HG03175 (cell line): ENCODE measurements at regions not wholly inside any gene's neighbourhood (a gene's known extent, or its start where the extent isn't known, plus 50 kb on each side); places are given as distances from the start of the nearest gene placed in this dataset.
"Not testable (repeated sequence)": the region's sequence is repeated elsewhere in the genome, so short reads cannot be mapped to it uniquely, and the experiment has no call there.

Source experiments
- ATAC-seq: cut with Tn5 transposase; IDR thresholded peaks from one replicate; pipeline ENCODE4 v1.9.1; 2021; ENCODE audit warnings: mild to moderate bottlenecking, moderate library complexity; ENCODE audit not compliant: unreplicated experiment

GRCh38 chrX:115840729-115841409, 279.9 kb downstream of the PLS3 start:
- not testable (repeated sequence) for ATAC-seq

DNA sequence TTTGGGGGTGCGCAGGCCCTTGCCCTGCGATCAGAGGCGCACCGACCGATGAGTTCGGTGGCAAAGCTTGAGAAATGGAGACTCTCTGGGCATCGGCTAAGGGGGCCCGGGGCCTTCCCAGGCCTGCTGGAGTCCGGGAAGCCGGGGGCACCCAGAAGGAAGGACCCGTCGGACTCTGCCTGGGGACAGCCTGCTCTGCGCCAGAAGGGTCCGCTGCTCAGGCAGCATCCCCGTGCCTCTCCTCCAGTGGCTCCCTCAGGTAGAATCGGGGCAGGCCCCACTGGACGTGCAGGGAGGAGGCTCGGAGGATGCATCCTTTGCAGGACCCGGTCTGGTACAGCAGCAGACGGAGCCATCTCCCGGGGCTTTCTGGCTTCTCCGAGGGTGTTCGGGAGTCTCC, 290.0 kb downstream of the PLS3 start:
- not testable (repeated sequence) for ATAC-seq

DNA sequence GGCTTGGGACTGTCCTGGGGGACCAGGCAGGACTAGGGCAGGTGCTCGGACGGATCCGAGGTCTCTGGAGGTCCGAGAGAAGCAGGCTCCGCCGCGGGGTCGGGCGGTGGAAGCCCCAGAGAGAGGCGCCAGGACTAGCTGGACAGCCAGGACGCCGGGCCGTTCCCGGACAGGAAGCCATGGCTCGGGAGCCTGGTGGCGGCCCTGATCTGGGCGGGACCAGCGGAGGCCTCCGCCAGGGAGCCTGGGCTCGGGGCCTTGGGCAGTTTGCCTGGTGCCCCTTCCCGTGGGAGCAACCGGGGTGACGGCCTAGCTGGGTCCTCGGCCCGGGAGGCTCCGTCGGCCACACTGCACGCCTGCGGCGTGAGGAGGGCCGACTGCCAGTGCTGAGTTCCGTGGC, 292.3 kb downstream of the PLS3 start:
- not testable (repeated sequence) for ATAC-seq

GRCh38 chrX:115881170-115881569, 289.4 kb upstream of the AGTR2 start:
- not testable (repeated sequence) for ATAC-seq

DNA sequence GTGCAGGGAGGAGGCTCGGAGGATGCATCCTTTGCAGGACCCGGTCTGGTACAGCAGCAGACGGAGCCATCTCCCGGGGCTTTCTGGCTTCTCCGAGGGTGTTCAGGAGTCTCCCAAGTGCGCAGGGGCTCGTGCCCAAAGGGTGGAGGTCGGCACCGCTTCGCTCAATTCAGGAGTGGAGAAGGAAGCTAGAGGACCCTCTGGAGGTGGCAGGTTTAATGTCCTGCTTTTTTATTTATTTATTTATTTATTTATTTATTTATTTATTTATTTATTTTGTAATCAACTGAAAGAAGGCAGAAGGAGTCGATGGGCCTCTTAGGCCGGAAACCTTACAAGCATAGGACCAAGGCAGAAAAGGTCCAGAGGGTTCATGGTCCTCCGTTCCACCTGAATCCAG, 286.4 kb upstream of the AGTR2 start:
- not testable (repeated sequence) for ATAC-seq

GRCh38 chrX:115888041-115888440, 282.5 kb upstream of the AGTR2 start:
- ATAC-seq = not testable (repeated sequence)

GRCh38 chrX:115888519-115888918, 282.0 kb upstream of the AGTR2 start:
- not testable (repeated sequence) for ATAC-seq

- no peak for ATAC-seq
These were observed 281.2 kb upstream of the AGTR2 start for GRCh38 chrX:115889121-115889890.

- no peak for ATAC-seq
These were observed 278.4 kb upstream of the AGTR2 start for GRCh38 chrX:115892056-115892708.

GRCh38 chrX:115892787-115893671, 277.5 kb upstream of the AGTR2 start:
- ATAC-seq = peak; percentile 79

GRCh38 chrX:115894087-115894486, 276.5 kb upstream of the AGTR2 start:
- ATAC-seq = no peak

DNA sequence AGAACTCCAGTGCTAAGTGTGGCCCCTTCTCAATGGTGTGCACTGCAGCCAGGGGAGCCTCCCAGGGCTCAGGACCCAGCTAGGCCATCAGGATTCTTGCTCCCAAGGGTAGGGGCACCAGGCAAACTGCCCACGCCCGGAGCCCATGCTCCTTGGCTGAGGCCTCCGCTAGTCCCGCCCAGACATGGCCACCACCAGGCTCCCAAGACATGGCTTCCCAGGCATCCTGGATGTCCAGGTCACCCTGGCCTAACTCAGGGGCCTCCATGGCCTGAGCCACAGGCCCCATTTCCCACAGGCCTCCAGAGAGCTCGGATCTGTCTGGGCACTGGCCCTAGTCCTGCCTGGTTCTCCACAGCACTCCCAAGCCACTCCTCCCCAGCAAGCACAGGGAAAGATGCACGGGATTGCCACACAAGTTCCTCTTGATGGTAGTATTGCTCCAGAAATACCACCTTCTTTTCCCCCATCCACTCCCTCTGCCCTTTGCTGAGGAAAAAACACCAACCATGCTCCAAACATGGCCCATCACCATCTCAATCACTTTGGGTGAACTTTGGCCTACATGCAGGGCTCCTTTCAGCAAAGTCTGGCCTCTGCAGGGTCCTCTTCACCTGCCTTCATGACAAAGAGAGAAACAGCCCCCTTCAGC, 274.7 kb upstream of the AGTR2 start:
- ATAC-seq = no peak

GRCh38 chrX:115896362-115896761, 274.2 kb upstream of the AGTR2 start:
- no peak for ATAC-seq

DNA sequence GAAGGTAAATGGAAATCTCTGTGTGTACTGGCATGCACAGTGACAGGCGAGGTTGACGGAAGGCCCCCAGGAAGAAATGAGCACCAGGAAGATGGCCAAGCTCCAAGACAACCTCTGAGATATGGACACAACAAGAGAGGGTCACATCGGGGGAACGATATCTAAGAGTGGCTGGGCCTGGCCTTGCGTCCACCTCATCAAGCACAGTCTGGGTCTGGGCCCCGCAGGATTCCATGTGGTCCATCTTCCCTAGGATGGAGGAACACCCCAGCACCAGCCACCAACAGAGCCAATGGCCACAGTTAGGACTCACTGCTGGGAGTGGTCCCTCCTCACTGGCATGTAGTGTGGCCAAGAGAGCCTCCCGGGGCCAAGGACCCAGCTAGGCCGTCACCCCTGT, 272.6 kb upstream of the AGTR2 start:
- ATAC-seq = no peak

DNA sequence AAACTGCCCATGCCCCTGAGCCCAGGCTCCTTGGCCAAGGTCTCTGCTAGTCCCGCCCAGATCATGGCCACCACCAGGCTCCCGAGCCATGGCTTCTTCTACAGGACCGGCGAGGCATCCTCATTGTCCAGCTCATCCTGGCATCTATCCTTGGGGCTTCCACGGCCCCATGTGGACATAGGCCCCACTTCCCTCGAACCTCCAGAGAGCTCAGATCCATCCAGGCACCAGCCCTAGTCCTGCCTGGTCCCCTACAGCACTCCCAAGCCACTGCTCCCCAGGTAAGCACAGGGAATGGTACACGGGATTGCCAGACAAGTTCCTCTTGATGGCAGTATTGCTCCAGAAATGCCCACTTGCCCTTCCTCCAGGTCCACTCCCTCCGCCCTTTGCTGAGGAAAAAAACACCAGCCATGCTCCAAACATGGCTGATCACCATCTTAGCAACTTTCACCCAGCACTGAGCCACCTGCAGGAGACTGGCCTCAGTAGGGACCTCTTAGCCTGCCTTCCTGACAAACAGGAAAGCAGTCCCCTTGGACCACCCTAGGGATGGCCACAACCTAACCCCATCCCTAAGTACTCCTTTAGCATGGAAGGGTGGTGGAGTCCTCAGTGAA, 272.1 kb upstream of the AGTR2 start:
- peak; percentile 84 for ATAC-seq

DNA sequence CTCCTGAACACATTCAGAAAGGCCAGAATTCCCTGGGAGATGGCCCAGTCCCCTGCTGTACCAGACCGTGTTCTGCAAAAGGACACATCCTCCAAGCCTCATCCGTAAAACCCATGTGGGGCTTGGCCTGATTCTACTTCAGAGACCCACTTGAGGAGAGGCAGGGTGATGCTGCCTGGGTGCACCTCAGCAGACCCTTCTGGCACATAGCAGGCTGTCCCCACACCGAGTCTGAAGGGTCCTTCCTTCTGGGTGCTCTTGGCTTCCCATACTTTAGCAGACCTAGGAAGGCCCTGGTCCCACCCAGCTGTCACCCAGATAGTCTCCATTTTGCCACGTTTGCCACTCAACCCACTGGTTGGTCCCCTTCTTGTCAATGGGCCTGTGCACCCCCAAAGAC, 270.1 kb upstream of the AGTR2 start:
- ATAC-seq = no peak

GRCh38 chrX:115901241-115901640, 269.3 kb upstream of the AGTR2 start:
- ATAC-seq = no peak

GRCh38 chrX:115902995-115903394, 267.5 kb upstream of the AGTR2 start:
- no peak for ATAC-seq

DNA sequence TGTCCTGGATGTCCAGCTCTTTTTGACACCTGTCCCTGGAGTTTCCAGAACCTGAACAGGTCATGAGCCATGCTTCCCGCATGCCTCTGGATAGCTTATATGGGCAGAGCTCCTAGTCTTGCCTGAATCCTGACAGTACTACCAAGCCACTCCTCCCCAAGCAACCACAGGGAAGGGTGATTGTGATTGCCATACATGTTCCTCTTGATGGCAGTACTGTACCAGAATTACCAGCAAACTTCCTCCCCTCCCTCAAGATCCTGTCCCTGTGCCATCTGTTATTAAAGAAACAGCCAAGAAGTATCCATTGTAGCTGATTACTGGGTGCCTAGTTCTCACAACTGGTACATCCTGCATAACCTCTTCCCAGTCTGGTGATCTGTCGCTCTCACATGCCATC, 264.3 kb upstream of the AGTR2 start:
- ATAC-seq = no peak

- ATAC-seq = no peak
These were observed 263.7 kb upstream of the AGTR2 start for GRCh38 chrX:115906881-115907280.
